ENCODE measurements at regions not wholly inside any gene's neighbourhood (a gene's known extent, or its start where the extent isn't known, plus 50 kb on each side); places are given as distances from the start of the nearest gene placed in this dataset.

- TF ChIP-seq FOXP2 (optimal IDR thresholded peaks at IDR 0.05; ENCODE audit: borderline replicate concordance, extremely low read depth, extremely low read length, insufficient read depth) (no peak), TAF1 (IDR thresholded peaks at IDR 0.05; ENCODE audit: borderline replicate concordance, insufficient read depth, low read length) (no peak), SIN3A (IDR thresholded peaks at IDR 0.05; ENCODE audit: borderline replicate concordance, insufficient read depth, low read length) (no peak), POLR2AphosphoS5 (IDR thresholded peaks at IDR 0.05; ENCODE audit: low read depth, low read length) (no peak), REST (IDR thresholded peaks at IDR 0.05; ENCODE audit: insufficient read depth in 1 of 2, low read depth in 2 of 2, low read length in 2 of 2) (no peak)
These were observed 1222.3 kb upstream of the SEL1L start for GRCh38 chr14:82755923-82756322.

GRCh38 chr14:82757776-82758175 is 1224.1 kb upstream of the SEL1L start:
- TF ChIP-seq TAF1 (IDR thresholded peaks at IDR 0.05; ENCODE audit: borderline replicate concordance, insufficient read depth, low read length) (no peak), REST (IDR thresholded peaks at IDR 0.05; ENCODE audit: insufficient read depth in 1 of 2, low read depth in 2 of 2, low read length in 2 of 2) (no peak), POLR2AphosphoS5 (IDR thresholded peaks at IDR 0.05; ENCODE audit: low read depth, low read length) (no peak), FOXP2 (optimal IDR thresholded peaks at IDR 0.05; ENCODE audit: borderline replicate concordance, extremely low read depth, extremely low read length, insufficient read depth) (no peak), SIN3A (IDR thresholded peaks at IDR 0.05; ENCODE audit: borderline replicate concordance, insufficient read depth, low read length) (no peak)

DNA sequence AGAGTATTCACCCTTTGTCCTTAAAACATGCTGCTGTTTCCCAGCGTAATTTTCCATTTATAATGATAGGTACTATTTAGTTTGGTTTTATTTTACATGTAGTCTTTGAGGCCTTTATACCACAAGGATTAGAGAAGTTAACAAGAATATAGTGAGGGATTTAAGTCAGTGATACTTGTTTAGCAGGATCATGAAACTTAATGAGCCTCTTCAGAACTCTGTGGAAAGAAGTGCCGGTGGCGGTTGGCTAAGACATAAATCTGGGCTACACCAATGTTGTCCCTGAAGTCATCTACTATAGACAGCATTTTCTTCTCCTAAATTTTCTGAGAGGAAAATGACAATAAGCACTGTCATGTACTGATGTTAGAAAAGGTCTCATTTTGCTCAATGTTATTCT is 1226.0 kb upstream of the SEL1L start:
- TF ChIP-seq SIN3A (IDR thresholded peaks at IDR 0.05; ENCODE audit: borderline replicate concordance, insufficient read depth, low read length) (no peak), REST (IDR thresholded peaks at IDR 0.05; ENCODE audit: insufficient read depth in 1 of 2, low read depth in 2 of 2, low read length in 2 of 2) (no peak), TAF1 (IDR thresholded peaks at IDR 0.05; ENCODE audit: borderline replicate concordance, insufficient read depth, low read length) (no peak), FOXP2 (optimal IDR thresholded peaks at IDR 0.05; ENCODE audit: borderline replicate concordance, extremely low read depth, extremely low read length, insufficient read depth) (no peak), POLR2AphosphoS5 (IDR thresholded peaks at IDR 0.05; ENCODE audit: low read depth, low read length) (no peak)

DNA sequence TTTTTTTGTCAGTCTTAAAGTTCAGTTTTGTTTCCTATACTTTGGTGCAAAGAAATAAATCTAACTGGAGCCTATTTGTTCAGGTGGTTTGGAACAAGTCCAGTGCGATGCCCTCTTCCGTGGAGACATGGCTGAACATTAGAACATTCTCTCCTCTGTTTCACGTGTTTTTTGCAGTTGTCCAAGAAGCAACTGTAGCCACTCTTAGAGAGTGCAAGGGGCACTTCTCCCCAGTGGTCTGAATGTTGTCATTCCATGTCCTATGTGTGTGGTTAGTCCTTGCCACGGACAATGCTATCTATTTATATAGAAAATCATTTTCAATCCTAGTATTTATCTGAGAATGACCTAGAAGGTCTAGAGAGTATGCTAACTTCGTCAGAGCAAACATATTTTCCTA is 1232.5 kb upstream of the SEL1L start:
- TF ChIP-seq SIN3A (IDR thresholded peaks at IDR 0.05; ENCODE audit: borderline replicate concordance, insufficient read depth, low read length), result no peak
- no peak for TF ChIP-seq REST (IDR thresholded peaks at IDR 0.05; ENCODE audit: insufficient read depth in 1 of 2, low read depth in 2 of 2, low read length in 2 of 2)
- no peak for TF ChIP-seq TAF1 (IDR thresholded peaks at IDR 0.05; ENCODE audit: borderline replicate concordance, insufficient read depth, low read length)

- TF ChIP-seq POLR2AphosphoS5 (IDR thresholded peaks at IDR 0.05; ENCODE audit: low read depth, low read length) (no peak), TAF1 (IDR thresholded peaks at IDR 0.05; ENCODE audit: borderline replicate concordance, insufficient read depth, low read length) (no peak), SIN3A (IDR thresholded peaks at IDR 0.05; ENCODE audit: borderline replicate concordance, insufficient read depth, low read length) (no peak), FOXP2 (optimal IDR thresholded peaks at IDR 0.05; ENCODE audit: borderline replicate concordance, extremely low read depth, extremely low read length, insufficient read depth) (no peak)
These were observed 1233.3 kb upstream of the SEL1L start for GRCh38 chr14:82766996-82767395.
